ENCODE measurements at regions not wholly inside any gene's neighbourhood (a gene's known extent, or its start where the extent isn't known, plus 50 kb on each side); places are given as distances from the start of the nearest gene placed in this dataset.

GRCh38 chr3:65233561-65233960, 545.8 kb upstream of the ADAMTS9 start:
- no peak for DNase-seq (ENCODE audit: low spot score)

GRCh38 chr3:65231544-65231943, 543.7 kb upstream of the ADAMTS9 start:
- DNase-seq (ENCODE audit: low spot score) = no peak

- peak; percentile 8 for DNase-seq (ENCODE audit: low spot score)
Observed at GRCh38 chr3:65230261-65231139, 542.7 kb upstream of the ADAMTS9 start.

- DNase-seq (ENCODE audit: low spot score) = no peak
Observed at GRCh38 chr3:65226287-65226686, 538.5 kb upstream of the ADAMTS9 start.

- DNase-seq (ENCODE audit: low spot score) = no peak
Observed at GRCh38 chr3:65210026-65210814, 522.4 kb upstream of the ADAMTS9 start.

- DNase-seq (ENCODE audit: low spot score) = no peak
Observed at GRCh38 chr3:65202395-65202794, 514.6 kb upstream of the ADAMTS9 start.

- DNase-seq (ENCODE audit: low spot score) = no peak
Observed at GRCh38 chr3:65201926-65202325, 514.1 kb upstream of the ADAMTS9 start.

- no peak for DNase-seq (ENCODE audit: low spot score)
Observed at GRCh38 chr3:65200310-65200970, 512.6 kb upstream of the ADAMTS9 start.

- DNase-seq (ENCODE audit: low spot score) = peak; percentile 22
Observed at GRCh38 chr3:65196663-65197062, 508.9 kb upstream of the ADAMTS9 start.

- no peak for DNase-seq (ENCODE audit: low spot score)
Observed at GRCh38 chr3:65195211-65196006, 507.6 kb upstream of the ADAMTS9 start.

- no peak for DNase-seq (ENCODE audit: low spot score)
Observed at GRCh38 chr3:65194744-65195143, 506.9 kb upstream of the ADAMTS9 start.

- no peak for DNase-seq (ENCODE audit: low spot score)
Observed at GRCh38 chr3:65194047-65194714, 506.4 kb upstream of the ADAMTS9 start.

GRCh38 chr3:65193531-65193930, 505.7 kb upstream of the ADAMTS9 start:
- DNase-seq (ENCODE audit: low spot score) = no peak

GRCh38 chr3:65190111-65190510, 502.3 kb upstream of the ADAMTS9 start:
- DNase-seq (ENCODE audit: low spot score) = no peak

- DNase-seq (ENCODE audit: low spot score) = no peak
Observed at GRCh38 chr3:65186268-65186667, 498.5 kb upstream of the ADAMTS9 start.

GRCh38 chr3:65182682-65183081, 494.9 kb upstream of the ADAMTS9 start:
- no peak for DNase-seq (ENCODE audit: low spot score)

GRCh38 chr3:65182085-65182484, 494.3 kb upstream of the ADAMTS9 start:
- no peak for DNase-seq (ENCODE audit: low spot score)

GRCh38 chr3:65181391-65181871, 493.6 kb upstream of the ADAMTS9 start:
- DNase-seq (ENCODE audit: low spot score) = no peak

- peak; percentile 23 for DNase-seq (ENCODE audit: low spot score)
Observed at GRCh38 chr3:65178703-65179102, 490.9 kb upstream of the ADAMTS9 start.

GRCh38 chr3:65177960-65178376, 490.2 kb upstream of the ADAMTS9 start:
- peak; percentile 23 for DNase-seq (ENCODE audit: low spot score)

GRCh38 chr3:65174713-65175112, 486.9 kb upstream of the ADAMTS9 start:
- DNase-seq (ENCODE audit: low spot score) = peak; percentile 8

All from A172 (cell line).